GM13976 (cell line): ENCODE measurements at regions not wholly inside any gene's neighbourhood (a gene's known extent, or its start where the extent isn't known, plus 50 kb on each side); places are given as distances from the start of the nearest gene placed in this dataset.

Source experiments
- DNase-seq: peaks from one replicate; pipeline ENCODE4 v3.0.0; 2012; ENCODE audit warnings: low spot score
- in situ Hi-C: fragments of 300-500 bp; cut with MboI; formaldehyde crosslinking; loops from one replicate; pipeline ENCODE4 v1.12.0; 2022; ENCODE audit warnings: low sequenced_read_pairs, mixed read lengths, inconsistent platforms; ENCODE audit not compliant: unreplicated experiment
- TF ChIP-seq, protein P1 (sequence below): IDR thresholded peaks from 2 replicates; pipeline ENCODE4 v1.5.1; 2012; ENCODE audit warnings: borderline replicate concordance, mild to moderate bottlenecking; ENCODE audit not compliant: insufficient read depth; ENCODE audit errors: extremely low read depth, missing control alignments, control extremely low read depth

DNA sequence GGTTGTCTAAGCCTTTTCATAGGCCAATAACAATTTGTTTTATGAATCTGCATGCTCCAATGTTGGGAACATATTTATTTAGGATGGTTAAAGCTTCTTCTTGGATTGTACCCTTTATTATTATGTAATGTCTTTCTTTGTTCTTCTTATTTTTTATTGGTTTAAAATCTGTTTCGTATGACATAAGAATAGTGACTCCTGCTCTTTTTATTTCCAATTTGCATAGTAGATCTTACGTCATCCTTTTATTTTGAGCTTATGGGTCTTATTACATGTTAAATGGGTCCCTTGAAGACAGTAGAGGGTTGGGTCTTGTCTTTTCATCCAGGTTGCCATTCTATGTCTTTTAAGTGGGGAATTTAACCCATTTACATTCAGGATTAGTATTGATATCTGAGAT lies 561.9 kb upstream of the GHITM start:
- TF ChIP-seq, protein P1, sequence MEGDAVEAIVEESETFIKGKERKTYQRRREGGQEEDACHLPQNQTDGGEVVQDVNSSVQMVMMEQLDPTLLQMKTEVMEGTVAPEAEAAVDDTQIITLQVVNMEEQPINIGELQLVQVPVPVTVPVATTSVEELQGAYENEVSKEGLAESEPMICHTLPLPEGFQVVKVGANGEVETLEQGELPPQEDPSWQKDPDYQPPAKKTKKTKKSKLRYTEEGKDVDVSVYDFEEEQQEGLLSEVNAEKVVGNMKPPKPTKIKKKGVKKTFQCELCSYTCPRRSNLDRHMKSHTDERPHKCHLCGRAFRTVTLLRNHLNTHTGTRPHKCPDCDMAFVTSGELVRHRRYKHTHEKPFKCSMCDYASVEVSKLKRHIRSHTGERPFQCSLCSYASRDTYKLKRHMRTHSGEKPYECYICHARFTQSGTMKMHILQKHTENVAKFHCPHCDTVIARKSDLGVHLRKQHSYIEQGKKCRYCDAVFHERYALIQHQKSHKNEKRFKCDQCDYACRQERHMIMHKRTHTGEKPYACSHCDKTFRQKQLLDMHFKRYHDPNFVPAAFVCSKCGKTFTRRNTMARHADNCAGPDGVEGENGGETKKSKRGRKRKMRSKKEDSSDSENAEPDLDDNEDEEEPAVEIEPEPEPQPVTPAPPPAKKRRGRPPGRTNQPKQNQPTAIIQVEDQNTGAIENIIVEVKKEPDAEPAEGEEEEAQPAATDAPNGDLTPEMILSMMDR: no peak
- no peak for DNase-seq
- in situ Hi-C loops: no loop called here

DNA sequence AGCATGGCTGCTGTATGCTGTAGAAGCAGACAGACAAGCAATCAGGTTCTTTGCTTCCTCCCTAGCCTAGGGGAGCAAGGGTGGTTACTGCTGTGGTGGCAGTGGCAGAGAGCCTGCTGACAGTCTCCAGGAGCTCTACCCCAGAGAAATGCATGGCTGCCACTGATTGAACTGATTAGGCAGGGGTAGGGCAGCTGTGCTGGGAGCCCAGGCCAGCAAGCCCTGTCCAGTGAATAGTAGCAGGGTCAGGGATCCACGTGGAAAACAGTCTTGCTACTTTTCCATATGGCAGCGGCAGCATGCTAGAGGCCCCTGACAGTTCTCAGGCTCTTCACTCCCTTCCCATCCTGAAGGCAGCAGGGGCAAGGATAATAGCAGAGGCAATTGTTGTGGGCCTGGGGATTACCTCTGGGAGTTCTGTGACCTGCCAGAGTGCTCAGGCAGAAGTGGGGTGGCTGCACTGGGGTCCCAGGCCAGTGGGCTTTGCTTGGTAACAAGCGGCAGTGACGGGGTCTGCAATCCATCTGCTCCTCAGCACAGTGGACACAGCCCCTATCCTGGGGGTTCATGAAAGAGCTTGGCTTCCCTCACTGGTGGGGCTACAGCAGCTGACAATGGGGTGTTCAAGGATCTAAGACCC lies 558.8 kb upstream of the GHITM start:
- no peak for DNase-seq
- in situ Hi-C loops: no loop called here
- TF ChIP-seq, protein P1: no peak

DNA sequence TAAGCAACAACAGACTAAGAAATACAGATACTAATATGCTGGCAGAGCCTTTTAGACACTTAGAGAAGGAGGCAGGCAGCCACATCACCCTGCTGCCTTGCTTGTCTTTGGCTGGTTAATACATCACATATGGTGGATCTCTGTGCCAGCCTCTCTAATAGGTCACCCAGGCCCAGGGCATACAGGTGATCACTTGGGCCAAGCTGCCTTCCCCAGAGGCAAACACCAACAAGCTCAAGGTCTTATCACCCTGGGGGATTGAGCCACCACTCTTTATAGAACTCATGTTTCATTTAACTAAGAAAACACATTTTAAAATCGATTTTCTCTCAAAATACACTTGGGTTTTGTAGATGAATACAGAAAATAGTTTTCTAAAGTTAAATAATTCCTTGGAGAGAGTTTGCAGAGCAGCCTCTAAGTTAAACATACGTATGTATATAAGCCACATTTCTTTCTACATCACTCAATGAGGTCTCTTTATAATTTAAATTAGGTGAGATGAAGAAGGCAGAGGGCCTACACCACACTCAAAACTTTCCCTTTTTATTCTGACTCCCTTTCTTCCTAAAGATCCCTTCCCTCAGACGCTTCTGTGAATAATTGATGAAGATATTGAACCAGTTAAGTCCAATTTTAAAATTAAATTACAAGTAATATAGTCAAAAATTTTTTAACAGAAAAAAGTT lies 556.8 kb upstream of the GHITM start:
- TF ChIP-seq, protein P1: no peak

DNA sequence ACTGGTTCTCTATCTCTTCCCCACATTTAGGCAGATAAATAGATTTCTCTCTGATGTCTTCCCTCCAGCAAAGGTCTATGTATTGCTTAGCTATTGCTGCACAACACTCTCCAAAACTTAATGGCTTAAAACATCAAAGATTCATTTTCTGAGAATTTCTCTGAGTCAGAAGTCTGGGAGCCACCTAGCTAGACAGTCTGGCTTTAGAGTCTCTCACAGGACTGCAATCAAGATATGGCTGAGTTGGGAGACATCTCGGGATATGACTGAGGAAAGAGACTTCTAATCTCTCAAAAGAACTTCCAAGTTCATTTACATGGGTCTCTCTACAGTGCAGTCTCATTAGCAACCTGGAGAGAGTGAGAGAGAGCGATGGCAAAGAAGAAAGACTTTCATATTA lies 553.6 kb upstream of the GHITM start:
- in situ Hi-C loops: no loop called here
- no peak for DNase-seq
- TF ChIP-seq, protein P1: no peak

More for the DNA sequence above, 556.8 kb upstream of the GHITM start:
- in situ Hi-C loops: no loop called here
- no peak for DNase-seq

DNA sequence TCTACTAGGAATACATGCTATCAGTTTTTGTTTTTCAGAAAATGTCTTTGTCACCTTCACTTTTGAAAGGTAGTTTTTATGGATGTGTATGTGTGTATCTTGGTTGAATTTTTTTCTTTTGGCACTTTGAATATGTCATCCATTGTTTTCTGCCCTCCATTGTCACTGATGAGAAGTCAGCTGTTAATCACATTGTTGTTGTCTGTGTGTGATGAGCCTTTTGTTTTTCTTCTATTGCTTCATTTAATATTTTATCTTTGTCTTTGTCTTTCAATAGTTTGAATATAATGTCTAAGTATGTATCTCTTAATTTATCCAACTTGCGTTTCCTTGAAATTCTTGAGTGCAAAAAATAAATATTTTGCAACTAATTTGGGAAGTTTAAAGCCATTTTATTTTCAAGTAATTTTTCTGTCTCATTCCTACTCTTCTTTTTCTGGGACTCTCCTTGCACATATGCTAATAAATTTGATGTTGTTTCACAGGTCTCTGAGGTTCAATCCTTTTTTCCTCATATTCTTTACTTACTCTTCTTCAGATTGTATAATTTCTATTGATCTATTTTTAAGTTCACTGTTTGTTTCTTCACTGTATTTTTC lies 546.9 kb upstream of the GHITM start:
- DNase-seq: no peak
- in situ Hi-C loops: no loop called here
- TF ChIP-seq, protein P1: no peak

DNA sequence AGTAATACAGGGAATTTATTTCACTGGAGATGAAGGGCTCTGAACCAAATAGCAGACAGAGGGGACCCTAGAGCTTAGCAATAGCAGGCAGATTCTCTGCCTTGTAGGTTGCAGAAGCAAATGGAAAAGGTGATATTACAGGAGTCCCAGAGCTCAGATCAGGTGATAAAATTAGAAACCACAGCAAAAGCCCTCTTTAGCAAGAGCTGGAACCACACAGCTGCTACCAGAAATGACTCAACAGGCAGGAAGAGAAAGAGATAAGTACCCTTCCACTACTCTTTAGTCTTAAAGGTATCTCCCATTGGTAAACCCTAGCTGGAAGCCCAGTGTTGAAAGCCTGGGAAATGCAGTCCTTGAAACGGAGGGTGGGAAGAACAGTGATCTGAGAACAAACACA lies 535.6 kb upstream of the GHITM start:
- TF ChIP-seq, protein P1: peak; percentile 7
- in situ Hi-C loops: no loop called here
- peak; percentile 20 for DNase-seq
